Trophoblast cell (in vitro differentiated cells and primary cell): ENCODE measurements at regions not wholly inside any gene's neighbourhood (a gene's known extent, or its start where the extent isn't known, plus 50 kb on each side); places are given as distances from the start of the nearest gene placed in this dataset.

Experiments
- DNase-seq, 2 donors: peaks; one replicate each; pipeline ENCODE4 v3.0.0-alpha.2; 2016
- H2AFZ ChIP-seq: 2 replicates; pipeline ENCODE4 v1.6.1; 2013; ENCODE audit warnings: low read length, moderate library complexity, mild to moderate bottlenecking; ENCODE audit not compliant: insufficient read depth, poor library complexity
- H2AK5ac ChIP-seq: 2 replicates; pipeline ENCODE4 v1.6.1; 2013; ENCODE audit warnings: mild to moderate bottlenecking, low read length
- H2BK120ac ChIP-seq: 2 replicates; pipeline ENCODE4 v1.6.1; 2013; ENCODE audit warnings: low read length, mild to moderate bottlenecking, moderate library complexity; ENCODE audit not compliant: insufficient read depth, poor library complexity
- H2BK12ac ChIP-seq: 2 replicates; pipeline ENCODE4 v1.6.1; 2013; ENCODE audit warnings: mild to moderate bottlenecking, low read length, moderate library complexity
- H2BK5ac ChIP-seq: 2 replicates; pipeline ENCODE4 v1.6.1; 2013; ENCODE audit warnings: low read length, low read depth, moderate library complexity, mild to moderate bottlenecking; ENCODE audit not compliant: poor library complexity
- H3K14ac ChIP-seq: 2 replicates; pipeline ENCODE4 v1.6.1; 2013; ENCODE audit warnings: mild to moderate bottlenecking, low read length
- H3K18ac ChIP-seq: 2 replicates; pipeline ENCODE4 v1.6.1; 2013; ENCODE audit warnings: mild to moderate bottlenecking, low read length
- H3K23ac ChIP-seq: 2 replicates; pipeline ENCODE4 v1.6.1; 2013; ENCODE audit warnings: low read length
- H3K27ac ChIP-seq: 2 replicates; pipeline ENCODE4 v1.5.1; 2013; ENCODE audit warnings: low read depth, mild to moderate bottlenecking, inconsistent platforms, low read length, moderate library complexity
- H3K27me3 ChIP-seq: 2 replicates; pipeline ENCODE4 v1.6.1; 2013; ENCODE audit warnings: inconsistent platforms, mild to moderate bottlenecking, low read length, moderate library complexity; ENCODE audit not compliant: insufficient read depth
- H3K36me3 ChIP-seq, 2 experiments: 1 replicate in 1 of 2; 2 replicates in 1 of 2; pipeline ENCODE4 v1.6.1; 2013; ENCODE audit warnings: low read length in 2 of 2, mild to moderate bottlenecking in 2 of 2, moderate library complexity in 1 of 2; ENCODE audit not compliant: insufficient read depth in 2 of 2, control insufficient read depth in 1 of 2
- H3K4ac ChIP-seq: 2 replicates; pipeline ENCODE4 v1.6.1; 2013; ENCODE audit warnings: low read depth, mild to moderate bottlenecking, low read length, moderate library complexity
- H3K4me1 ChIP-seq, 2 experiments: 1 replicate in 1 of 2; 2 replicates in 1 of 2; pipeline ENCODE4 v1.6.1; 2013; ENCODE audit warnings: low read length in 2 of 2, mild to moderate bottlenecking in 2 of 2, moderate library complexity in 1 of 2; ENCODE audit not compliant: insufficient read depth in 2 of 2, control insufficient read depth in 1 of 2
- H3K4me2 ChIP-seq: 2 replicates; pipeline ENCODE4 v1.6.1; 2013; ENCODE audit warnings: inconsistent platforms, mild to moderate bottlenecking, low read length, moderate library complexity
- H3K4me3 ChIP-seq: 2 replicates; pipeline ENCODE4 v1.5.1; 2013; ENCODE audit warnings: mild to moderate bottlenecking, low read depth, low read length, inconsistent platforms
- H3K79me1 ChIP-seq: one replicate; pipeline ENCODE4 v1.6.1; 2013; ENCODE audit warnings: low read length
- H3K79me2 ChIP-seq: 2 replicates; pipeline ENCODE4 v1.6.1; 2013; ENCODE audit warnings: low read length, mild to moderate bottlenecking; ENCODE audit not compliant: control insufficient read depth, insufficient read depth, poor library complexity
- H3K9ac ChIP-seq: 2 replicates; pipeline ENCODE4 v1.6.1; 2013; ENCODE audit warnings: mild to moderate bottlenecking, low read length
- H3K9me3 ChIP-seq: 2 replicates; pipeline ENCODE4 v1.6.1; 2013; ENCODE audit warnings: low read depth, mild to moderate bottlenecking, control low read depth, inconsistent platforms, low read length; ENCODE audit not compliant: insufficient read depth
- H4K12ac ChIP-seq: 2 replicates; pipeline ENCODE4 v1.6.1; 2013; ENCODE audit warnings: low read depth, mild to moderate bottlenecking, low read length, moderate library complexity
- H4K8ac ChIP-seq: 2 replicates; pipeline ENCODE4 v1.6.1; 2013; ENCODE audit warnings: low read depth, mild to moderate bottlenecking, low read length, moderate library complexity
- H4K91ac ChIP-seq: one replicate; pipeline ENCODE4 v1.6.1; 2013; ENCODE audit warnings: low read depth, mild to moderate bottlenecking, low read length, moderate library complexity
- WGBS: extraction: QIAGEN DNeasy Blood & Tissue Kit; methylation state at CpG from one replicate; pipeline ENCODE4 v1.1.7; 2013; ENCODE audit warnings: missing lambda C conversion rate; ENCODE audit not compliant: insufficient read length, insufficient coverage; ENCODE audit errors: extremely low coverage; 5-methylcytosine and 5-hydroxymethylcytosine counted together

DNA sequence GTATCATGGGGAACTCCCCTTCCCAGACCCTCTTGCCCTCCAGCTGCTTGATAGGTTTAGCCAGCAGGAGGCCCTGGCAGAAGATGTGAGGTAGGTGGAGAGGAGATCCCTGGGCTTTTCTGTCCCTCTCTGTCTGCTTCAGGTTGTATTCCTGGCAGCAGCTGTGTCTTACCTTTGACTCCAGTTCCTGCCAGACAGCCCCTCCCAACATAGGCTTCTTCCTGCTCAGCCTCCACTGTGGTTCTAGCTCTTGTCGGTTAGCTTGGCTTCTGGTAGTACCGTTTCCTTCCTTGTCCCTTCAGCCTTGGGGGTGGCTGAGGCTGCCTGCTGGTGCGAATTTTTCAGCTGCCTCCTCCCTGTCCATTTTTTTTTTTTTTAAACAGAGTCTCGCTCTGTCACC is 215.7 kb upstream of the CRY1 start:
- Histone ChIP-seq H3K4me1 (peaks cover 0 to 2% of the 10 kb centered on the region in 2 experiments), H2BK5ac (no peak overlapping the region), H3K36me3 (no peaks in the 10 kb centered on the region), H2AFZ (no peak overlapping the region), H2BK12ac (no peak overlapping the region), H3K14ac (no peak overlapping the region), H3K79me2 (no peaks in the 10 kb centered on the region), H4K12ac (no peak overlapping the region), H3K27ac (no peak overlapping the region), H3K27me3 (no peaks in the 10 kb centered on the region), H3K9ac (no peak overlapping the region), H3K79me1 (no peaks in the 10 kb centered on the region), H3K4me2 (no peak overlapping the region), H3K4ac (no peak overlapping the region), H4K91ac (no peak overlapping the region), H3K18ac (no peak overlapping the region), H3K9me3 (no peaks in the 10 kb centered on the region), H2AK5ac (no peak overlapping the region), H3K23ac (no peak overlapping the region), H4K8ac (no peak overlapping the region), H3K4me3 (no peak overlapping the region), H2BK120ac (no peak overlapping the region)
- no peak for DNase-seq
- no CpG with 5 or more reads among the region's 4 CpGs for WGBS

DNA sequence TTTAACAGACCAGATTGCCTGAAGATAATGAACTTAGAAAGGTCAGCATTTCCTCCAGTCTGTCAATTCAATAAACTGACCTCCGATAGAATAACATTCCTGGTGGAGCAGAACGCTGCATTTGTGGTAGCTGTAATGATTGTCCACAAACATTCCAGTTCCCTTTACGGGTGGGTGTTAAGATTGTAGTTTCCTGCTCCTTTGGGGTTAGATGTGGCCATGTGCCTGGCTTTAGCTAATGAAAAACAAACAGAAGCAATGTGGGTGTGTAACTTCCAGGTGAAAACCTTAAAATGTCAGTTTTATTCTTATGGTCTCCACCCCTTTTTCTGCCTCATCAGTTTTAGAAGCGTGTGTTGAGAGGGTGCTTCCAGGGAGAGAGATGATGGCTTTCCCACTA is 217.3 kb upstream of the CRY1 start:
- Histone ChIP-seq H4K91ac (no peak overlapping the region), H3K9me3 (no peaks in the 10 kb centered on the region), H4K8ac (no peak overlapping the region), H3K36me3 (no peaks in the 10 kb centered on the region), H3K9ac (no peak overlapping the region), H2AFZ (no peak overlapping the region), H3K79me2 (no peaks in the 10 kb centered on the region), H3K4ac (no peak overlapping the region), H3K27me3 (no peaks in the 10 kb centered on the region), H4K12ac (no peak overlapping the region), H3K18ac (no peak overlapping the region), H3K14ac (no peak overlapping the region), H3K23ac (no peak overlapping the region), H2BK120ac (no peak overlapping the region), H2AK5ac (no peak overlapping the region), H3K79me1 (no peaks in the 10 kb centered on the region), H3K4me1 (peaks cover 0 to 2% of the 10 kb centered on the region in 2 experiments), H2BK5ac (no peak overlapping the region), H3K27ac (no peak overlapping the region), H3K4me2 (no peak overlapping the region), H3K4me3 (no peak overlapping the region), H2BK12ac (no peak overlapping the region)
- no CpG with 5 or more reads among the region's 4 CpGs for WGBS
- DNase-seq: no peak

DNA sequence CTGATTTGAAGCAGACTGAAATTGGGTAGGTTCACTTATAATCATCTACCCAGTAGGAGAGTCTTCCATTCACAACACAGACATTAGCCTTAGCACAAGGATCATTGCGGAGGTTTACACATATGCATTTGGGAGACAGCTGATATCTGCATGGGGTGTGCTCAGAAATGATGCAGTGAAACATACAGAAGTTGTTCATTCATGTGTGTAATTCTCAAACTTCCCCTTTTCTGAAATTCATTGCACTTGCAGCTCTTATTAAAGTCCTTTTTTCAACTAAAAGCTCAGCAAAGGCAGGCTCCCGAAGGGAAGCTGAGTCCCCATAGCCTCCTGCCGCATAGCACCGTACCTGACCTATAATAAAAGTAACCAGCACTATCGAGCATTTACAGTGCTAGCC is 218.3 kb upstream of the CRY1 start:
- Histone ChIP-seq H3K18ac (no peak overlapping the region), H2BK12ac (no peak overlapping the region), H3K79me1 (no peaks in the 10 kb centered on the region), H2BK120ac (no peak overlapping the region), H3K23ac (no peak overlapping the region), H3K79me2 (no peaks in the 10 kb centered on the region), H3K27ac (no peak overlapping the region), H4K12ac (no peak overlapping the region), H4K8ac (no peak overlapping the region), H2AFZ (no peak overlapping the region), H3K4me1 (peaks cover 0 to 2% of the 10 kb centered on the region in 2 experiments), H3K9ac (no peak overlapping the region), H3K14ac (no peak overlapping the region), H2BK5ac (no peak overlapping the region), H3K4me2 (no peak overlapping the region), H3K9me3 (no peaks in the 10 kb centered on the region), H4K91ac (no peak overlapping the region), H3K36me3 (no peaks in the 10 kb centered on the region), H3K4ac (no peak overlapping the region), H2AK5ac (no peak overlapping the region), H3K4me3 (no peak overlapping the region), H3K27me3 (no peaks in the 10 kb centered on the region)
- DNase-seq: no peak
- no CpG with 5 or more reads among the region's 5 CpGs for WGBS

DNA sequence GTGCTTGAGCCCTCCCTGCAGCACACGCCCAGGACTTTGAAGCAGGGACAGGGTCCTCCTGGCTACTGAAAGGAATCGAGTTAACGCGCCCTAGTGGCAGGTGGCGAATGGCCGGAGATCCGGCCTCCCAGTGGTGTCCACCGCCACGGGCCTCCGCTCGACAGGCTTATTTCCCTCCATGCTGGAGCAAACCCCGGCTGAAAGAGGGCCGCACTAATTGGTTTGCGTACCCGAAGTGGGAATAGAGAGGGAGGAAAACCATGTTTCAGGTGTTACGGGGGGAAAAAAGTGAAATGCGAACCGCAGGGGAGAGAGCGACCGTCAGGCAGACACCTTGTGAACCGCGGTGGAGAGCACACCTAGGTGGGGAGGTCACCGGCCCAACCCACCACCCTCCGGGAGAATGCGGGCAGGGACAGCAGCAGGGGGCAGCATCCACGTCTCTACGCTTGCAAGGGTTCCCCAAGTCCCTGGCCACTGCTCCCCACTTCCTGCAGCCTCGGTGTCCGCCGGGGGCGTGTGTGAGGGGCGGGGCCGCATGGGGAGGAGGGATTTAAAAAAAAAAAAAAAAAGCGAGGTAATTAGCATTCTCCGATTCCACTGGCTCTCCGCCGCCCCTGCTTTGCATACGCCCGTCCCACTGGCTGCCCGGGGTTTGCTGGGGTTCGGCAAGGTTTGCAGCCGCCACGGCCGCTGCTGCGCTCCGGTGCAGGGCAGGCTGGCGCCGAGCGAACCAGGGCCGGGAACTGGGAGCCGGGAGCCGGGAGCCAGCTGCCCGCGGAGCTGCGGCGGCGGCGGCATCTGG is 224.6 kb upstream of the CRY1 start:
- Histone ChIP-seq H3K9me3 (peaks cover 6% of the 10 kb centered on the region), H4K12ac (no peak overlapping the region), H4K91ac (no peak overlapping the region), H3K23ac (no peak overlapping the region), H3K4me1 (peaks cover 21 to 32% of the 10 kb centered on the region in 2 experiments), H3K18ac (no peak overlapping the region), H4K8ac (no peak overlapping the region), H3K4me2 (peak overlapping the region; percentile 98), H3K9ac (no peak overlapping the region), H2AFZ (peak overlapping the region; percentile 86), H3K79me2 (no peaks in the 10 kb centered on the region), H3K36me3 (no peaks in the 10 kb centered on the region), H3K14ac (no peak overlapping the region), H3K4me3 (peak overlapping the region; percentile 72), H3K27ac (no peak overlapping the region), H2BK12ac (no peak overlapping the region), H3K79me1 (no peaks in the 10 kb centered on the region), H3K4ac (no peak overlapping the region), H2BK120ac (no peak overlapping the region), H3K27me3 (peaks cover 33% of the 10 kb centered on the region), H2BK5ac (no peak overlapping the region), H2AK5ac (no peak overlapping the region)
- no CpG with 5 or more reads among the region's 58 CpGs for WGBS
- DNase-seq: peak; percentile 55 to 70
